HG03571 (cell line): ENCODE measurements at regions not wholly inside any gene's neighbourhood (a gene's known extent, or its start where the extent isn't known, plus 50 kb on each side); places are given as distances from the start of the nearest gene placed in this dataset.

Experiments
- ATAC-seq: cut with Tn5 transposase; IDR thresholded peaks from one replicate; pipeline ENCODE4 v1.9.1; 2021; ENCODE audit not compliant: unreplicated experiment

DNA sequence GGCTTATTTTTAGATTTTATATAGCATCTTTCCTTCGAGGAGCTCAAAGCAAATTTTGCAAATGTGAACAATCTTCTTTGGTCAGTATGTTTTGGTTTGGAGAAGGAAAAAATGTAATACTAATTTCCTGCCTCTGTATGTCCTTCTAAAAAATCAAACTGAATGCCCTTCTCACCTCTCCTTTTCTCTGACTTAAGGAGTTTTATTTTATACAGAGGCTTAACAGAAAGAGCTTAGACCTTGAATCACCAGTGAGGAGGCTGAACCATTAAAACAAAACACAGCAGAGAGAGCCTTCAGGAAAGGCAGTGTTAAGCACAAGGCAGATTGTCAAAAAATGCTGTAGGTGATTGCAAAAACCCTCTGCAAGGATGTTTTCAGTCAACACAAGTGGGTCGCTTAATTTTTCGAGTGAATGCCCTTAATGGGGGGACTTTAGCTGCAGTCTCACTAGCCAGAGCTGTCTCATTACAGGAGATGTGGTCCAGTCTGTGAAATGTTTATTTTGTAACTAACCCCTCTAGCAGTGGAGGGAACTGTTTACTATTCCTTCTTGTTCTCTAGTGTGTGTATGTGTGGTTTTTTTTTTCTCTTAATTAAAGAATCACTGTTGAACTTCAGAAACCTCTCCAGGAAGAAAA, 481.3 kb upstream of the CITED2 start:
- no peak for ATAC-seq

DNA sequence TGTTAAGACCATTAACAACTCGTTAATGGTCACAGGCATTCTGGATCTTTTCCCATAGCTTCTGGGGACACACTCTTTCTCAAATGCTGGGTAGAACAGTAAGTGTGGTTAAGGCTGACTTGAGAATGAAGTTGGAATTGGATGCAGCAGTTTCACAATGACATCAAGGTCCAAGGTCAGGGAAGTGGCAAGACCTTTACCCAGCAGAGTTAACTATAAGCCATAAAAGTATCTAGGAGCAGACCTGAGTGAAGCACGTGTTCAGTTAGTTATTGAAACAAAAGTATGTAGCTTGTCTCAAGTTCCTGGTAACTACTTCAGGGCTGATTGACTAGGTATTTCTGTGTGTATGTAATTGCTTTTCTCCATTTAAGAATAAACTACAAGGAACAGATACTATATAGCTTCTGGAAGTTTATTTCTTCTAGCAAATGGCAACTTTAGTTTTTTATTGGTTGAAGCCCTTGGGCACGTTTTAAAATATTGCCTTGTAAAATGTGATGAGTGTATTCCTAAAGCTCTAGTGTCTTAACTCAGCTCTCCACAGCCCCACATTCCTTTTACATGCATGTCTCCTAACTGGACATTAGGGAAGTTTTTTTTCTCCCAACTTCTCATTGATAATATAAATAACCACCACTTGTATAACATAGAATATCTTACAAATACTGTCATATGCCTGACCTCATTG, 479.0 kb upstream of the CITED2 start:
- ATAC-seq = no peak

DNA sequence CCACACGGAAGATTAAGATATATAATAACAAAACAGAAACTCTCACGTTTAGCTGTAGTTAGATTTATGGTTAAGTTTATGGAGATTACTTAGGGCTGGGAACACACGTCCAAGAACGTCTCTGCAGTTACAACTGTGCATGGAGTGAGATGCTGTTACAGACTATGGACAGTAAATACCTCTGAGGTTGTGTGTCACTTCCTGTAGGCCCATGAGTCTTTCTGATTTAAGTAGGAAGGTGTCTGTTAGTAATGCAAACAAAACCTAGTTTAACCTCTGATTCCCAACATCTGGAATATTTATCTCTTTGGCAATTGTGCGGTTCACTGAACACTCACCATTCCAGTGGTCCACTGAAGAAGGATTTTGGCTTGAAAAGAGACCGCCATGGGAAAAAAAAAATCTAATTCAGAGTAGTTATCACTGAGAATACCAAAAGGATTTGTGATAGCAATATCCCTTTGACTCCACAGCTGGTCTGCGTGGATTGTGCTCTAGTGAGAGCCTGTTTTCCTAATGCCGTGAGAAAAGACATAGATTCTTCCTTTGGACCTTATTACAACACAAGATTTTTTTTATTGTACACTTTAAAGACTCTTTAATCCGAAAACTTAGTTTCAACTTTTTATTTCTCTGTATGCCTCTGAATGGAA, 478.2 kb upstream of the CITED2 start:
- ATAC-seq = no peak

DNA sequence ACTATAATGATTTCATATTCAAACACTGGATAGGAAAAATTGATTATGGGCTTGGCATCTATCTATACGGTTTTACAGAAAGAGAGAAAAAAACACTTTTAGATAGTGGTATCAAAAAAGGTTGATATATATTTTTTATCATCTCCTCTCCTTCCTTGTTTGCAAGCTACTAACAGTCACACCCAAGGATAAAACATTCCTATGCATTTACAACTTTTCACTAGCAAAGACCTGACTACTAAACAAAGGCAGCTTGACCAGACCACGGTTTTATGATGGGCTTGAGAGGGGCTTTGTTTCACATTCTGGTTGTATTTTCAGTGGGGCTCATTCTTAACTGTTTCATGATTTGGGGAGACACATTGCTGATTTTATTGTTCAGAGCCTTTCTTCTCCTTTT, 477.6 kb upstream of the CITED2 start:
- ATAC-seq = no peak

DNA sequence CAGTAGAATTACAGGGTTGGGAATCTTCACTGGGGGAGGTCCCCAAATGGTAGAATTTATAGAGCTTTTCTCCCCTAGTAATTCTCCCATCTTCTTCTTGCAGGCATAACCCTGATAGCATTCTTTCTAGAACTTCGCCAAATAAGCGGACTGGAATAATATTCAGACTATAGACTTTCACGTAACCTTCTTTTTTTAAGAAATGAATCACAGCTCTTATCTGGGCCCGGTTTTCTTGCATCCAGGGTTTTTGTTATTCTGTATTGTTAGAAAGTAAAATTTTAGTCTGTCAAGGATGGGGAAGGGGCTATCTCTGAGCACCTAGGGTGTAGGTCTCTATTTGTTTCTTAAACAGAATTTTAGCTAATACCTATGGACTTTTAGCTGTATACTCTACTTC, 476.8 kb upstream of the CITED2 start:
- ATAC-seq = no peak

DNA sequence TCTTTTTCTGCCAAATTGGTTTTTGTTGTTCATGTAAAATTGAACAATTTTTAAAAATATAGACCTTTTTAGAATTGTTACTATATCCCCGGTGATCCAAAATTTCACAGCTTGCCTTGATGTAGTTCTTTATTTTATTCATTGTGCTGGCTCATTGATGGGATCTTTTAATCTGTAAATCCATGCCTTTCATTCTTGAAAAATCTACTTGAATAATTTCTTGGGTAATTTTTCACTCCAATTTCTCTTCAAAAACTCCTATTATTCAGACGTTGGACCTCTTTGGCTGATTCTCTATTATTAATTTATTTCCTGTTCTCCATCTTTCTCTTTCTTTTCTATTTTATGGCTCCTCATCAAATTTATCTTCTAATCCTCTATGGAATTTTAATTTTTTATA, 476.1 kb upstream of the CITED2 start:
- no peak for ATAC-seq

DNA sequence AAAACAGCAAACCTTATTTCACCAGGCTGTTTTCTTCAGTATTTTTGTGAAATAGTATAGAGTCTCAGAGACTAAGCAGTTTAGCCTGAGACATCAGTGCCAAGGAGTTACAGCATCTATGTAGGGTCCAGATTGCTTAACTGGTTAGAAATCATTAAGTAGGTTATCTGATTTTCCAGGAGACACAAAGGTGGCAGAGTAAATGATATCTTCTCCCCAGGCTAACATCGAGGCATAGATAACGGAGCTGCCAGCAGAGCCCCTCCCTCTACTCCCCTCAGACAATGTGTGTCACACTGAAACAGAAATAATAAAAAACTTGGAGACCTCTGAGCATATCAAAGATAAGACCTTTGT, 473.0 kb upstream of the CITED2 start:
- no peak for ATAC-seq

DNA sequence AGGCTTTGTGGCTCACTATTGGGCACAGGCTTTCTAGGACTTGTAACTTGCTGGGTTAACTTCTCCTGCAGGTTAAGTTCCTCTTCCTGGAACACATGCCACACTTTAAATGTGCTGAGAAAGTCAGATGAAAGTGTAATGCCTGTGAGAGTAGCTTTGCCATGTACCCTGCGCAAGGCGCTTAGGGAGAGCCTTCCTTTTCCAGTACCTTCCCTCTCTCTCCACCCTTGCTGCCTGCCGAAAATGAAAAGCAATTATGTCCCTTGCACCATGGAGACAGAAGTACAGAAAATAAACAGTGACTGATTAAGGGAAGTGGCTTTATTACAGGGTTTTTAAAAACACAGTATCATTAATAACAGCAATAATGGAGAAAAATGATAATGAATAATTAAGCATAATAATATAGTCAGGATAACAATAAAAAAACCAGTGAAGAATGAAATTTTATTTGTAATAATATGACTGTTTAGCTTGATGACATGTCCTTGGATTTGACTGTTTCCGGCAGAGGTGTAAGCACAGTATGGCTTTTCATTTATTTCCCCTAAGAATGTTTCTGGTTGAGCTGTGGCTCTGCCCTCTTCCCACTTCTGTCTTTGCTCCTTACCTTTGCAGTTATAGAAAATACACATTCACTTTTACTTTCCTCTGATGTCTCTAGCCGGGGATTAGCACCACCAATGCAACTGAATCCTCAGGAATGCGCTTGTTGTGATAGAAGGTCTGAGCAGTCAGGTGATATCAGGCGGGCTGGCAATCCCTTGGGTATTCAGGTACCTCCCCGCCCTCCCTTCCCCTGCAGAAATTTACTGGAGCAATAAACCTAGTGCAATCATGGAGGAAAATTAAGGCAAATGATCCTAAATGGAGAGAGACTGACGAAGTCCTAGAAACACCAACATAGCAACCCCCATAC, 472.3 kb upstream of the CITED2 start:
- peak; percentile 56 for ATAC-seq

DNA sequence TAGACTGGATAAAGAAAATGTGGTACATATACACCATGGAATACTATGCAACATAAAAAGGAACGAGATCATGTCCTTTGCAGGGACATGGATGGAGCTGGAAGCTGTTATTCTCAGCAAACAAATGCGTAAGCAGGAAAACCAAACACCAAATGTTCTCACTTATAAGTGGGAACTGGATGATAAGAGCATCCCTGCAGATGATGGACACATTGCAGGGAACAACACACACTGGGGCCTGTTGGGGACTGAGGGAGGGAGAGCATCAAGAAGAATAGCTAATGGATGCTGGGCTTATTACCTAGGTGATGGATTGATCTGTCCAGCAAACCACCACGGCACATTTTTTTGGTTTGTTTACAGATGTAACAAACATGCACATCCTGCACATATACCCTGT, 470.5 kb upstream of the CITED2 start:
- ATAC-seq = no peak

DNA sequence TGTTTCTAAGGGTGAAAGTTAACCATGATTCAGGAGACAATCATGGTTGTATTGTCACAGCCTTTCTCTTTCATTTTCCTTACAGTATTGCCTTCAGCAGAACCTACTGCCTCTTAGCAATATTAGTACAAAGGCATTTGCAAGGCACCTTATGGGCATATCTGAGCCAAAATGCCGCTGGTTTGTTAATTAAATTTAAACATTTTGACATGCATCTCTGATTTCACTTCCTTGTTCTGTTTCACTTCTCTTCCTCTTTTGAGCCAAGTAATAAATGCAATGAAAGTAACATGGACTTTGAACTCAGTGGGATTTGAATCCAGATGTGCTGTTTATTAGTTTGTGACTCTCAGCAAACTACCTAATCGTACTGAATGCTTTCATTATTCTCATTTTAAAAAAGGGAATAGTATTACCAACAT, 467.4 kb upstream of the CITED2 start:
- ATAC-seq = peak; percentile 92

DNA sequence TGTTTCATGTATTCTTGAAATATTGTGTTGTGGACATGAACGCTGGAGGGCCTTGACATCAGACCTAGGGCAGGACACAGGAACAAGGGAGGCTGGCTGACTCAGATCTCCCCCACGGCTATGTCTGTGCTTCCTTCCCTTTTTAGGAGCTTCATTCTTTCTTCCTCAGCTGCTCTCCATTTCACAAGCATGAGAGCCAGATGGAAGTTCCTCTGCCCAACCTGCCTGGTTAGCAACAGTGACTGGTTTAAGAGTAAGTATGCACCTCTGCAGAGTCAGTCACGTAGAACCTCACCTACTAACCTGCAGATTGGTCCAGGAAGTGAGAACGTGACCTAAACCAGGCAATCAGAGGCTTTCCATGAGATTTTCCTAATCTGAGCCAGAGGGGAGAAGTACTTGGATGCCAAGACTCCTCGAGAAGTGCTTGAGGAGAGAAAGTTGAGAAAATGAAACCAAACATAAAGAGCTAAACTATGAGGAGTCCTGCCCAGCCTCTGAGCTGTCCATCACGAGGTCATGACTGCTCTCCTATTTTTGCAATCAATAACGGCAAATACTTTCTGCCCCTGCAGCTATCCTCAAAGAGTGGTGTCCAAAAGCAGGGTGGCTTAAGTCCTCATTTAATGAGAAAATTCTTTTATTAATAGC, 465.2 kb upstream of the CITED2 start:
- ATAC-seq = no peak

DNA sequence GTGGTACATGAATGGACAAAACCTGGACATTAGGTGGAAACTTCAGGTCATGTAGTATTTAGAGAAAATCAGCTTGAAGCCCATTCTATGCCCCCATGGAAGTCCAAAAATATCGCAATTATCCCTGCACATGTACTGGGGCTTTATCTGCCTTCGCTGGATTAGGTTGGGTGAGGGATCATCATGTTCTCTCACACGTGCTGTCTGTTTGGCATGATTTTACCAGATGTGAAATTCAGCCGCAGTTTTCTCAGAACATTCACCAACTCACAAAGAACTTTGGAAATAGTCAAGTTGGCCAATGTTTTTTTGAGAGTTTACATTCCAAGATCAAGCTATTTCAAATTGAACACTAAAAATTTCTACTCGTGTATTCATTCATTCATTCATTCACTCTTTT, 459.8 kb upstream of the CITED2 start:
- ATAC-seq = no peak

DNA sequence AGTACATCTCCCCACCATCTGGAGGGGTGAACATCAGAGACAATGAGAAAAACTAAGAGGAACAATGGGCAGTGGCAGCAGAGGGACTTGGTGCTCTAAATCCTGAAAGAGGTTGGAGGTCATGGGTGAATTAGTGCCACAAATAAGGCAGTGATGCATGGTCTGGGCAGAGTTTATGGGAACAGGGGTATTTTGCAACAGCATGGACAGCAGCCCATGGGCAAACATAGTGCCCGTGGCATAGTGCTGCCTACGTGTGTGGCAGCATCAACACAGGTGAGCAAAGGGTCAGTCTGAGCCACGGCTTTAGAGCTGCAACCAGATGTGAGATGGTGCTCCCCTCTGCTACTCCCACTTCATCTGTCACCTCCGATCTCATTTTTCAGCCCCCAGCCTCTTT, 459.1 kb upstream of the CITED2 start:
- no peak for ATAC-seq

DNA sequence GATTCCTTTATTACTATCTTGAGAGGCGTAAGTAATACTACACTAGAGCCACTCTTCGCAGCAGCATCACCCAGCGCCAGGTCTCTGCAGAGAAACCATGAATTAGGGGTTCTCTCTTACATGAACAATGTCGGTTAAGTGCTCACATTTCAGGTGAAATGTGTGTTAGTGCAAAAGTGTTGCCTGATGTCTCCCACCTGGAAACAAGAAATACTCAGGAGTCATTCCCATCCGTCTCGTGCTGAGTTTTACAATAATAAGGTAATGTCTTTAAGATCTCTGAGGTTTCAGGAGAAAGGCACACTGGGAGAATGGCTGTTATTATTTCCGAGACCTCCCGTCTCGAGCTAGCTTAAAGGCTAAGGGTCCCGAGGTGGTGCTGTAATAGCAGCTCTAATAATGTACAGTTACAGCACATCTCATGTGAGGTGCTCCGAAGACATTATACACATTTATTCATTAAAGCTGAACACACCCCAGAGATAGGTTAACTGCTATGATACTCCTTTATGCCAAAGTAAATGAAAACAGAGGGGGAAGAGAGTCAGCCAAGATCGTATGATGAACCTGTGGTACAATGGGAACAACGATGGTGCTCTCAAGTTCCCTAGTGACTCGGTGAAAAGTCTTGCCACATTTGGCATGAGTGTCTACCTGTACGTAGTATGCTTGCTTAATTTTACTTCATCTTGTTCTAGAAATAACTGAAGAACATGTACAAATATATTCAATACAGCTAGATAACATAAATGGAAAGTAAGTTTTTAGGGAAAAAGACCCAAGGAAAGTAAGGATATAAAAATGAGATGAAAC, 458.3 kb upstream of the CITED2 start:
- no peak for ATAC-seq

DNA sequence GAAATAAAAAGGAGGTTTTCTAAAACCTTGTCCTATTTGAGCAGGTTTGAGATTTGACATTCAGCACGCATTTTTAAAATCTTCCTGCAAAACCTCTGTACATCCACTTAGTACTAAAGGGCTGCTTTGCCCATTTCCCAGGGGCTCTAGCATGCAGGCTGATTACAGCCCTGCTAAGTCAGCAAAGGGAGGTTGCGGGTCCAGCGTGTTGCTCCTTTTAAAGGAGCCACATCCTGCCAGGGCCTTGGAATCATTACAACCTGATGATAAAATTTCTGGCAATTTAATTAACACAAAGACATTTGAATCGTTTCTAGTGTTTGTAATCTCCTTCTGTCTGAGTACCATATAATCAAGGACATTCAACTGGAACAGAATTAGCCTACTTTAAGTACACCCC, 455.1 kb upstream of the CITED2 start:
- ATAC-seq = no peak

DNA sequence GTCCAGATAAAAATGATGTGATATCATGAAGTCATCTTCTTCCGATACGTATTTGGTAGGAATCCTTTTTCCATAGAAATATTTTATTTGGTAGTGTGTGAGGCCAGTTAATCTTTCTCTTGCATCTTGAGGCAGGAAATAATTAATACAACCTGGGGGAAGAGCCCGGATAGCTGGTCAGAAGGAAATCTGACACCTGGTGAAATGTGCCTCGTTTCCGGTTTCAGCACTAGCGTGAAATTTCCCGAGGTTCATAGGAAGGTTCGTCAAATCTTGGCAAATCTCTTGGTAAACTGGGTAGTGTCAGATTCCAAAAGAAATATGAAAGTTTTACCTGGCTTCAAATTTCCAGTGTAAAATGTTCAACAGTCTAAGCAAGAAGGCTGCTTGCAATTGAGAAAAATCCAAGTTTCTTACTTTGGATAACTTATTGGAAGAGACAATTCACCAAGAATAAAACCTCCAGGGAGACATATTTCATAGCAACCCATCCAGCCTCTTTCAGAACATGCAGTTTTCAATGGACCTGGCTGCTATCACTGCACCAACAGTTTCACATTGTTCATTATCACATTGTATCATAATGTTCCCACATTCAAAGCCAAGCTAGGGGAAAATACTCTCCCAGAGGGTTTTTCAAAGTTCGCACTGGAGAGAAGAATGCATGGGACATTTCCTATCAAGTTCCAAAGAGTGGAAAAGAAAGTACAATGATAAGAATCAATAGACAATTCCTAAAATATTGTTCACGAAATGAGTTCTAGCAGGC, 454.5 kb upstream of the CITED2 start:
- no peak for ATAC-seq

DNA sequence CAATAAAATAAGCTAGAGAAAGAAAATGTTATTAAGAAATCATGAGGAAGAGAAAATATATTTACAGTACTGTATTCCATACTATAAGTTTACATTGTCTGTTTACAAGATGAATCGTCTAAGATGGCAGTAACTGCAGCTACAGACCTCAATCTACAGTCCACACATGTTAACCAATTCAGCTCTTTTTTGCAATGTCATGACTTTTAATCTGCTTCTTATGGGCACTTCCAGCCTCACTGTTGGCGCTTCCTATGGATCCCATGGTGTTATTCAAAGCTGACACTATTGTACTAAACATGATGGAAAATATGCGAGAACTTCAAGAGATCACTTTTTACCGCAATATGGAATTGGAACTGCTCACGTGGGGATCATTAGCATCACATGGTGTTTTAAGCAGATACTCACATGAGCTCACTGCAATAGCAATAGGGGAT, 451.5 kb upstream of the CITED2 start:
- ATAC-seq = no peak

DNA sequence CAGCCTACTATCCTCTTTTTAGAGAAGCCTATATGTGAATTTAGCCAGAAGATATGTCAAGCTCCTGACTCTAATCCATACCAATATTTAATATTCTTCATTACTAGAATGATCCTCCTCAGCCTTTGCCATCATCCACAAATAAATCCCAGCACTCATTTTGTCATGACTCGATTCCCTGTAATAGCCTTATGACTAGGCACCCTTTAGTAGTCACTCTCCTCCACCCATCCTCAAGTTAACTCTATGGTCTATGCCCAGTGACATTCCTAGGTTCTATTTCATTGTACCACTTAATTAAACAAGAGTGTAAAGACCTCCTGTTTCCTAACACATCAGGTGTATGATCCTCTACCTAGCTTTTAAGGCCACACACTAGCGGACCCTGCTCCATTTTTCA, 450.4 kb upstream of the CITED2 start:
- ATAC-seq = no peak

DNA sequence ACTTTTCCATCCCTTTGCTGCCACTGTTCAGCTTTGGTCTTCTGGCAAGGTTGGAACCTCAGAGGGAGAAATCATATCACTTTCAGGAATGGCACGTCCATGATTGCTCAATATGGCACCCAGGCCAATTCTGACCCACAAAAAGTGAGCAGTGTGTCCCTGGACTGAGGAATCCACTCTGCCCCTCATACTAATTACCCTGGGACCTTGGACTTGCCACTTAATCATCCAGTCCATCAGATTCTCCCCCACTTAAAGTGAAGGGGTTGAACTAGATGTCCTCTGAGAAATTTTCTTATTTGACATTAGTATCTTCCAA, 449.3 kb upstream of the CITED2 start:
- ATAC-seq = no peak
